Glomerular endothelial cell (primary cell): ENCODE measurements at regions not wholly inside any gene's neighbourhood (a gene's known extent, or its start where the extent isn't known, plus 50 kb on each side); places are given as distances from the start of the nearest gene placed in this dataset.
"Not testable (repeated sequence)": the region's sequence is repeated elsewhere in the genome, so short reads cannot be mapped to it uniquely, and the experiment has no call there.

ENCODE experiments used
- DNase-seq: peaks from one replicate; pipeline ENCODE4 v3.0.0-alpha.2; 2011; ENCODE audit warnings: low read depth, low spot score; ENCODE audit errors: extremely low read depth

GRCh38 chr3:147333098-147333497 is 73.2 kb downstream of the ZIC4 start:
- DNase-seq, result no peak

DNA sequence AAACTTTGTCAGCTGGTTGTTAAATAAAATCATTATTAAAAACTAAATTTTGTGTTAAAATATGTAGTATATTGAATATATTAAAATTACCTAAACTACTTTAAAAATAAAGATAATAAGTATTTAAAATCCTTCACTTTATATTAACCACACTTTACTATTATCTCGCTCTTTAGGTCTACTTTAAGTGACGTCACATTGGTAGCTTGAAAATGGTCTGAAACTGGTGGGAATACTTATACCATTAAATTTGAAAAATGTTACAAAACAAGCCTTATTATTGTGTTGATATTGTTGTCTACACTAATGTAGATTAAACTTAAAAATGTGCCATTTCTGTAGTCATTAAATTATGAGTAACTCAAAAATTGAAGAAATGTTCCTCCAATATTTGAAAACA is 77.6 kb downstream of the ZIC4 start:
- DNase-seq, result no peak

GRCh38 chr3:147324356-147324755 is 82.0 kb downstream of the ZIC4 start:
- DNase-seq, result no peak

DNA sequence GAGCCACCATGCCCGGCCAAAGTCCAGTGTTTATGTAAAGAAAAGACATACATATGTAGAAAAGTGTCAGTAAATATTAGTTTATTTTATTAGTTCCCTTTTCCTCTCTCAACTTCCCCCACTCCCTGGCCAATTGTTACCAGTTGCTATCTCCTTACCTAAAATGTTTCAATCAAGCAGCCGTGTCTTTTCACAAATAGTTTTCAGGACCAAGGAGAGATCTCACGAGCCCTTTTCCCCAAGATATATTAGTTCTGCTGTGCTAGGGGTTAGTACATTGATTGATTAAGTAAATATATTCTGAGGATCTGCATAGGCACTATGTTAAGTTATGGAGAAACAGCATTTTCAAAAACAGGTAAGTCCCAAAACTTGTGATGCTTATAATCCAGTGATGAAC is 87.4 kb downstream of the ZIC4 start:
- no peak for DNase-seq

- not testable (repeated sequence) for DNase-seq
These were observed 89.3 kb downstream of the ZIC4 start for GRCh38 chr3:147317080-147317479.

- no peak for DNase-seq
These were observed 92.8 kb downstream of the ZIC4 start for GRCh38 chr3:147313513-147313912.

DNA sequence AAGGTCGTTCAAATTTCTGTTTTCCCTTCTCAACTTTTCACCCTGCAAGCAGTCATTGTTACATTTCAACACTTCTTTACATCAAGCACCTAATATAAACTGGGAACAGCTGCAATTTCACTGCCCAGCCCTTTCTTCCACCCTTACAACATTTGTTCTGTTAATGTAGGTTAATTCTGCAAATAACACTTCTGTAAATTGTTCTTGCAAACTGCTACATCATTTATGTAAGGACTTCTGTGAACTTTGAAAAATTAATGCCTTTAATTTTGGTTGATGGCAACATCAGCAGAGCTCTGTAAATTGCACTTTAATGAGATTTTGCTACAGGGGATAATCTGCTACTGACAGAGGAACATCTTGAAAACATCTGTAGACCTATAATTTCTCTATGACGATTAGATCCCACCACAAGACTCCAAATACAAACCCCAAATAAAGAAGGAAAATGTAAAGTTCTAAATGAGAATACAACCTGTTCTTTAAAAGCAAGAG is 93.5 kb downstream of the ZIC4 start:
- DNase-seq, result no peak

DNA sequence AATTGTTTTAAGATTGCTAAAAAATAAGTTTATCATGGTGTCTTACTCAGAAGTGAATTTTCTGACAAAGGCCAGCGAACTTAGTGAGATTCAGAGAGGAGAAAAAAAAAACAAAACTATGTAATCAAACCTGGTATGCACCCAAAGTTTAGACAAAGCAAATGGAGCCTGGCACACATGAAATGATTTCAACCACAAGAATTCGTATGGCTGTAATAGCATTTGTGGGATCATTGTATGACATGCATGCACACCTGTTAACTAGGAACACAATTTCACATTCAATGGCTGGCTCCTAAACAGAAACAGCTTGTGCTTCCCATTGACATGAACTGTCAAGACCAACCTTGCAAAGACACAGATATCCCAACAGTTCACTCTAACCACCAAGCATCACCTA is 94.6 kb downstream of the ZIC4 start:
- DNase-seq, result no peak

- DNase-seq, result no peak
These were observed 100.7 kb downstream of the ZIC4 start for GRCh38 chr3:147305533-147306250.

DNA sequence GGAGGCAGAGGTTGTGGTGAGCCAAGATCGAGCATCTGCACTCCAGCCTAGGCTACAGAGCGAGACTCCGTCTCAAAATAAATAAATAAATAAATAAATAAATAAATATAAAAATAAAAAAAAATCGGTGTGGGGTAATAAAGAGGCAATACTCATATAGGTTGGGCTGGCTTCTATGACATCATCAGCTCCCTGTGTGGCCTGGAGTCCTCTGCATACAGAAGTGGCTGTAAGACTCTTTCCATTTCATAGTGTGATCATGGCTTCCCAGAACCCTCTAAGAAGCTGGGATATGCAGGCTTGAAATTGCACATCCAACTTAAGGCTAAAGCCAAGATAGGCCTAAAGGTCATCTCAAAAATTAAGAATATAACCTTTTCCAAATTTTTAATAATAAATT is 101.6 kb downstream of the ZIC4 start:
- DNase-seq, result no peak

DNA sequence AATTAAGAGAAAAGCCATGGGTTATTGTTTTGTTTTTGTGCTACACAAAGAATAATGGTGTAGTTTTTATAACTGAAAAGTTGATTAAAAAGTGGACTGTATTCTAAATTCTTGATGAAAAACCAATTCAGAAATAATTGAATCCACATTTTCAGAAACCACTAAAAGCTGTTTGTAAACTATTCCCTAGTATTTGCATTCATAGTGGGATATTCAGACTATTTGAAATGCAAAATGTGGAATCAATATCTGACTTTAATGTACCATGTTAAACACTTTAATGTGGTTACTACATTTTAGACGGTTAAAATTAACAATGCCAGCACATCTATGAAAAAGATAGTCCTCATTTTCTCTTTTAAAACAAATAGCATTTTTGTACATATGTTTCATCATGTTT is 104.6 kb downstream of the ZIC4 start:
- DNase-seq, result no peak

DNA sequence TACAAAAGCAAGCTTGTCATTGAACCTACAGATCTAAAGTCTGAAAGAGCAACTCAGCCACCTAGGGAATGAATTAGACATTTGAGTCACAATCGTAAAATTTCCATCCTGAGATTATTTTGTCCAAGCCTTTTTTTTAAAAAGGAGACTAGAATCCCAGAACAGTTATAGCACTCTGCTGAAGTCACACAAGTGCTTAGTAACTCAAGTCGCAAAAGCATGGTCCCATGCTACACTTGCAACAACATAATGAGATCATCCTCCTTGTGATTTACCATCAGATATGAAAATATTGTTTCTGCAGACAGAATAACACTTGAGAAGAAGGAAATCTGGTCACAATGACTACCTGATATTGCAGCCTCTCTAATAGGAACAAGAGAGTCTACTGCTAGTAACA is 106.7 kb downstream of the ZIC4 start:
- DNase-seq, result no peak

DNA sequence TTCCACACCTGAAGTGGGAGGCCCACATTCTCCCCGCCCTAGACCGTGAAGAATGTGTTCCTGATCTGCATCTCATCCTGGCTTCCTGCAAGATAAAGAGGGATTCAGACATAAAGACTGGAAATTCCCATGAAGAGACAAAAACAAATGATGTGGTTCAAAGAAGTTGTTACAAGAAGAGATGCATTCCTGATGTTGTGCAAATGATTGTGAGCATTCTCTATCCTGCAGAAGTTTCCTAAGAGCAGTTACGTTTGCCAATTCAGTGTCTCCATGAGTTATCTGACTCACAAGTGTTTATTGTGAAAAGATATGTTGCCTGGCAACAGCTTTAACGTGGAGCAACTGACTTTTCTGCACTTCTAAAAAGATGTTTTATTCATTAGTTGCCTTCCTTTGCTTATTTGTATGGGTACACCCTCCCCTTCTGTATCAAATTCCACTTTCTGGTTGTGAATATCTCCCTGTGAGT is 107.8 kb downstream of the ZIC4 start:
- DNase-seq, result peak; percentile 48

GRCh38 chr3:147297761-147298350 is 108.5 kb downstream of the ZIC4 start:
- DNase-seq, result no peak

DNA sequence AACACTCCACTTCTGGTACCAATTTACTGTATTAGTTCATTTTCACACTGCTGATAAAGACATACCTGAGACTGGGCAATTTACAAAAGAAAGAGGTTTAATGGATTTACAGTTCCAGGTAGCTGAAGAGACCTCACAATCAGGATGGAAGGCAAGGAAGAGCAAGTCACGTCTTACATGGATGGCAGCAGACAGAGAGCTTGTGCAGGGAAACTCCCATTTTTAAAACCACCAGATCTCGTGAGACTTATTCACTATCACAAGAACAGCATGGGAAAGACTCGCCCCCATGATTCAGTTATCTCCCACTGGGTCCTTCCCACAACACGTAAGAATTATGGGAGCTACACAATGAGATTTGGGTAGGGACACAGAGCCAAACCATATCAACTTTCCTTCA is 119.0 kb downstream of the ZIC4 start:
- DNase-seq, result not testable (repeated sequence)

DNA sequence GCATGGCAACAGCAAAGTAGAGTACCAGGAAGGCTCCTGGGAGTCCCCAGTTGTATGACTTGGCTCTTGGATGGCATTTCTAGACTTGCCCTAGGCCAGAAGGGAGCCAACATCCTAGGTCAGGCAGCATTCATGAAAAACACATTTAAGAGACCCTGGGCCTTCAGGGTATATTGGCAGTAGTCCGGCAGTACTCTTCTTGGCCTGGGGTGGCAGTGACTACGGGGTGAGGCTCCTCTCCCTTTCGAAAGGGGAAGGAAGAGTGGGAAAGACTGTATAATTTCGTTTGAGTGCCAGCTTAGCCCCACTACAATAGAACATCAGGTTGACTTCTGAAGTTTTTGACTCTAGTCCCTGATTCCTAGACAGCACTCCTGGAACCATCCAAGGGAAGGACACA is 136.4 kb downstream of the ZIC4 start:
- DNase-seq, result no peak

- no peak for DNase-seq
These were observed 138.9 kb downstream of the ZIC4 start for GRCh38 chr3:147267434-147267833.

GRCh38 chr3:147257944-147258343 is 148.4 kb downstream of the ZIC4 start:
- DNase-seq, result no peak

DNA sequence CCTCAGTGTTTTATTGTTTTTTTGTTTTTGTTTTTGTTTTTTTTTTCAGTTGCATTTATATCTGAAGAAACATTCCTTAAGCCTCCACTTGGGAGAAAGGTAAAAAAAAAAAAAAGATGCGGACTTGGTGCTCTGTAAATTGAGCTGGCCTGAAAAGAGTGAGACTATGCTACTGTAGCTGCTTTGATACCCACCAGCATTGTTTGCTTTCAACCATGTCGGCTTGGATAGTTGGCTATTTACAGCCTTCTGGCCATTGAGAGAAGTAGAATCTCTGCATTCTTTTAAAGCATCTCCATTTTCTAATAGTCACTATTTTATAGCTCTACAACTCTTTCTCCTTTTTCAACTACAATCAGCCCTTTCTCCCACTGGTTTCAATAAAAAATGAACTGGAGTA is 149.6 kb downstream of the ZIC4 start:
- DNase-seq, result no peak

DNA sequence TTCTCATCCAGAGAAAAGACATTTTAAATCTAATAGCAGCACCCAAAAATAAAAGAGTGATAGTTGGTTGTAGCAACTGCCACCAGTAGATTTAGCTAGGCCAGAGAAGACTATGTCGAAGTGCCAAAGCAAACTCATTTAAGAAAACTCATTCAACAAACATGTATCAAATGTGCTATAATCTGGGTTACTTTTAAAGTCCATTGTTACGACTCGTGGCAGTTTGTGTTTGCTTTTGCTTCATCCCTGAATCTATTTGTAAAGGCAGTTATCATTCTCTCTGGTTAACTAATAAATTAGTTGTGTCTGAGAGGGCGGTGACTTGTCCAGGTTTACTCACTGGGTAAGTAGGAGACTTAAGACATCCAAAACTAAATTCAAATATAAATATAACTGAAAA is 159.4 kb downstream of the ZIC4 start:
- DNase-seq, result no peak

GRCh38 chr3:147245638-147246037 is 160.7 kb downstream of the ZIC4 start:
- DNase-seq, result not testable (repeated sequence)

DNA sequence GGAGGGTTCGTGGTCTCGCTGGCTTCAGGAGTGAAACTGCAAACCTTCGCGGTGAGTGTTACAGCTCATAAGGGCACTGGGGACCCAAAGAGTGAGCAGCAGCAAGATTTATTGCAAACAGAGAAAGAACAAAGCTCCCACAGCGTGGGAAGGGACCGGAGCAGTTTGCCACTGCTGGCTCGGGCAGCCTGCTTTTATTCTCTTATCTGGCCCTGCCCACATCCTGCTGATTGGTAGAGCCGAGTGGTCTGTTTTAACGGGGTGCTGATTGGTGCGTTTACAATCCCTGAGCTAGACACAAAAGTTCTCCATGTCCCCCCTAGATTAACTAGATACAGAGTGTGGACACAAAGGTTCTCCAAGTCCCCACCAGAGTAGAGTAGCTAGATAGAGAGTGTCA is 161.3 kb downstream of the ZIC4 start:
- not testable (repeated sequence) for DNase-seq
